Loucy (cell line): ENCODE measurements at regions not wholly inside any gene's neighbourhood (a gene's known extent, or its start where the extent isn't known, plus 50 kb on each side); places are given as distances from the start of the nearest gene placed in this dataset.
A peak's percentile ranks its signal among the peaks of the same experiment; 100 is the strongest.

Source experiments
- H2AFZ ChIP-seq: fragments of 200-600 bp; sonication (generic); 2 replicates; pipeline ENCODE4 v1.6.0; 2016; ENCODE audit warnings: antibody characterized with exemption, mild to moderate bottlenecking, low read length, moderate library complexity
- H3F3A ChIP-seq: fragments of 200-600 bp; 2 replicates; pipeline ENCODE4 v1.6.0; 2016; ENCODE audit warnings: antibody characterized with exemption, low read depth, mild to moderate bottlenecking
- H3K27me3 ChIP-seq: fragments of 200-600 bp; sonication (generic); 2 replicates; pipeline ENCODE4 v1.6.1; 2014; ENCODE audit warnings: low read length, mild to moderate bottlenecking; ENCODE audit not compliant: insufficient read depth, poor library complexity, severe bottlenecking
- H3K36me3 ChIP-seq: fragments of 200-600 bp; sonication (generic); 2 replicates; pipeline ENCODE4 v1.6.1; 2016; ENCODE audit warnings: low read length; ENCODE audit not compliant: insufficient read depth
- H3K4me1 ChIP-seq: fragments of 200-600 bp; sonication (generic); 2 replicates; pipeline ENCODE4 v1.5.1; 2014; ENCODE audit warnings: low read length, mild to moderate bottlenecking; ENCODE audit not compliant: insufficient read depth, poor library complexity, severe bottlenecking
- H3K4me2 ChIP-seq: fragments of 200-600 bp; sonication (generic); 2 replicates; pipeline ENCODE4 v1.6.0; 2014; ENCODE audit warnings: antibody characterized with exemption, low read length, low read depth, mild to moderate bottlenecking; ENCODE audit not compliant: poor library complexity, severe bottlenecking
- H3K4me3 ChIP-seq: fragments of 200-600 bp; sonication (generic); 2 replicates; pipeline ENCODE4 v1.5.1; 2014; ENCODE audit warnings: low read length, mild to moderate bottlenecking, mixed read lengths; ENCODE audit not compliant: poor library complexity, severe bottlenecking
- H3K79me2 ChIP-seq: fragments of 200-600 bp; sonication (generic); 2 replicates; pipeline ENCODE4 v1.6.1; 2014; ENCODE audit warnings: low read length; ENCODE audit not compliant: insufficient read depth
- H3K9ac ChIP-seq: fragments of 200-600 bp; sonication (generic); 2 replicates; pipeline ENCODE4 v1.6.0; 2014; ENCODE audit warnings: mild to moderate bottlenecking, low read depth, low read length, moderate library complexity; ENCODE audit not compliant: poor library complexity, severe bottlenecking
- H3K9me2 ChIP-seq: fragments of 200-600 bp; sonication (generic); replicated peaks from 2 replicates; pipeline ENCODE4 v1.6.1; 2016; ENCODE audit warnings: low read depth, low read length, mixed read lengths
- H3K9me3 ChIP-seq: fragments of 200-600 bp; sonication (generic); 2 replicates; pipeline ENCODE4 v1.6.1; 2014; ENCODE audit warnings: mild to moderate bottlenecking, antibody characterized with exemption, low read length, low read depth; ENCODE audit not compliant: insufficient read depth
- H4K20me1 ChIP-seq: fragments of 200-600 bp; sonication (generic); 2 replicates; pipeline ENCODE4 v1.6.0; 2014; ENCODE audit warnings: antibody characterized with exemption, low read length, mild to moderate bottlenecking; ENCODE audit not compliant: insufficient read depth, poor library complexity, severe bottlenecking
- EZH2phosphoT487 ChIP-seq: fragments of 200-600 bp; IDR thresholded peaks from 2 replicates; pipeline ENCODE4 v1.6.1; 2018; ENCODE audit warnings: antibody characterized with exemption, mild to moderate bottlenecking, moderate library complexity, borderline replicate concordance
- TF ChIP-seq, protein P1 (sequence below): fragments of 200-600 bp; sonication (generic); conservative IDR thresholded peaks from 2 replicates; pipeline ENCODE4 v1.5.1; 2014; ENCODE audit warnings: mild to moderate bottlenecking, antibody characterized with exemption, low read length

DNA sequence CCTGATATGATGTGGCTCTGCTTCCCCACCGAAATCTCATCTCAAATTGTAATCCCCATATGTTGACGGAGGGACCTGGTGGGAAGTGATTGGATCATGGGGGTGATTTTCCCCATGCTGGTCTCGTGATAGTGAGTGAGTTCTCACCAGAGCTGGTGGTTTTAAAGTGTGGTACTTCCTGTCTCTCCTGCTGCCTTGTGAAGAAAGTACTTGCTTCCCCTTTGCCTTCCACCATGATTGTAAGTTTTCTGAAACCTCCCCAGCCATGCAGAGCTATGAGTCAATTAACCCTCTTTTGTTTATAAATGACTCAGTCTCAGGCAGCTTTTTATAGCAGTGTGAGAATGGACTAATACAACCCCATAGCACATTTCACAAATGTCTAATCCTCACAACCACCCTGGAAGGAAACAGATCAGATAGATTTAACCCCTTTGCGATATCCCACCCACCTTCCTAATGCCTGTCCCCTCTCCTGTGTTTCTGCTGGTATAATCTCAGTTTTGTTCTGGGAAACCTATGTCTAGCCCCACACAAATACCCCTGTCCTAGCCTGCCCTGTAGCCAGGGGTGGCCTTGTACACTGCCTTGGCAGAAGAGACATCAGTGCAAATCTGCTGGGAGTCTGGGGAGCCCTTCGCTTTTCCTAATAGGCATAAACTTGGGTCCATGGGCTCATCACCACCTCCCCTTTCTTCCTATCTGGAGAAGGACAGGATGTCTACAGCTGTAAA, 157.0 kb upstream of the RAI14 start:
- H3K4me1 ChIP-seq: peaks cover 31% of the 10 kb centered on the region
- H4K20me1 ChIP-seq: no peaks in the 10 kb centered on the region
- TF ChIP-seq EZH2phosphoT487: no peak
- TF ChIP-seq, protein P1, sequence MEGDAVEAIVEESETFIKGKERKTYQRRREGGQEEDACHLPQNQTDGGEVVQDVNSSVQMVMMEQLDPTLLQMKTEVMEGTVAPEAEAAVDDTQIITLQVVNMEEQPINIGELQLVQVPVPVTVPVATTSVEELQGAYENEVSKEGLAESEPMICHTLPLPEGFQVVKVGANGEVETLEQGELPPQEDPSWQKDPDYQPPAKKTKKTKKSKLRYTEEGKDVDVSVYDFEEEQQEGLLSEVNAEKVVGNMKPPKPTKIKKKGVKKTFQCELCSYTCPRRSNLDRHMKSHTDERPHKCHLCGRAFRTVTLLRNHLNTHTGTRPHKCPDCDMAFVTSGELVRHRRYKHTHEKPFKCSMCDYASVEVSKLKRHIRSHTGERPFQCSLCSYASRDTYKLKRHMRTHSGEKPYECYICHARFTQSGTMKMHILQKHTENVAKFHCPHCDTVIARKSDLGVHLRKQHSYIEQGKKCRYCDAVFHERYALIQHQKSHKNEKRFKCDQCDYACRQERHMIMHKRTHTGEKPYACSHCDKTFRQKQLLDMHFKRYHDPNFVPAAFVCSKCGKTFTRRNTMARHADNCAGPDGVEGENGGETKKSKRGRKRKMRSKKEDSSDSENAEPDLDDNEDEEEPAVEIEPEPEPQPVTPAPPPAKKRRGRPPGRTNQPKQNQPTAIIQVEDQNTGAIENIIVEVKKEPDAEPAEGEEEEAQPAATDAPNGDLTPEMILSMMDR: no peak
- no peak overlapping the region for H3K4me3 ChIP-seq
- no peaks in the 10 kb centered on the region for H3K79me2 ChIP-seq
- H3F3A ChIP-seq: no peaks in the 10 kb centered on the region
- peak overlapping the region; percentile 8 for H3K9ac ChIP-seq
- H3K27me3 ChIP-seq: no peaks in the 10 kb centered on the region
- no peaks in the 10 kb centered on the region for H3K9me2 ChIP-seq
- no peaks in the 10 kb centered on the region for H3K9me3 ChIP-seq
- peak overlapping the region; percentile 88 for H2AFZ ChIP-seq
- peak overlapping the region; percentile 19 for H3K4me2 ChIP-seq
- H3K36me3 ChIP-seq: no peaks in the 10 kb centered on the region

DNA sequence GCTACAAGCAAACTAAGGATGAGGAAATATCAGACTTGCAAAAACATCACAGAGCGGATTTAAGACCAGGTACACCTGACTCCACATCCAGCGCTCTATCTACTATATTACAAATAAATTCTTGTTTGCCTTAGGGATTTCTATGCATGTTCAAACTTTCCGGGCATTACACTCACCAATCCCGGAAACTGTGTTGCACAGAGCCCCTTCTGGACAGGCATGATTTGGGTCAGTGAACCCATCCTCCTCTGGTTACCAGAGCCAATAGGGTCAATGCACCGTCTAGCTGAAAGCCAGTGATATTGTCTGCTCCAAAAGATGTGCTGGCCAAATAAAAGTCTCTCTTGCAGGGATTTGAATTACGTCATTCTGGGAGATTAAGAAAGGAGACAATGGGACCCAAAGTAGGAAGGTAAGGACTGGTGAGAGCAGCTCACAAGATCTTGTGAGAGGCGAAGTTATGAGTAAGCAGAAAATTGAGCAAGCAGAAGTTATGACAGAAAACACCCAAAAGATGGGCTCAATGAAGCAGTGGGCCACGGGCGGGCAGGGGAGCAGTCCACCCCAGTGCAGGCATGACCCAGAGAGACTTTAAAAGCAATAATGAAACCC, 155.8 kb upstream of the RAI14 start:
- Histone ChIP-seq H3F3A (no peaks in the 10 kb centered on the region), H3K27me3 (no peaks in the 10 kb centered on the region), H3K4me2 (no peak overlapping the region), H3K36me3 (no peaks in the 10 kb centered on the region), H3K4me1 (peaks cover 19% of the 10 kb centered on the region), H3K9me2 (no peaks in the 10 kb centered on the region), H3K9ac (no peak overlapping the region), H3K79me2 (no peaks in the 10 kb centered on the region), H3K4me3 (no peak overlapping the region), H3K9me3 (no peaks in the 10 kb centered on the region), H2AFZ (no peak overlapping the region), H4K20me1 (no peaks in the 10 kb centered on the region)
- TF ChIP-seq EZH2phosphoT487: no peak
- TF ChIP-seq, protein P1: no peak

DNA sequence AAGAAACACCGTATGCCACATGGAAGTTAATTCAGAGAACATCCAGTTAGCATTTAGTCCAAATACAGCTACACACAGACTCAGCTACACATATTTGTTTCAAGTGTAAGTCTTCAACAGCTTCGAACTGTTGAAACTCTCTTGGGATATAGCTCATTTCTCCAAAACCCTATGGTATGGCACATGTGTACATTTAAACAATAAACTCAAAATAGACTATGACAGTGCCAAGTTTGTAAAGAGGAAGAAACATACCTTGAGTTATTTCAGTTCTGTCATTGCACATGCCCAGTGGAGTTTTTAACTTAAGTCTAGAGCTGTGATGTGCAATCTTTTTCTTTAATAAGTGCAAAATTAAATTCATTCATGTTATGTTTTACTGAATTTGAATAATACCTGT, 155.1 kb upstream of the RAI14 start:
- H3K9ac ChIP-seq: no peak overlapping the region
- no peaks in the 10 kb centered on the region for H3K79me2 ChIP-seq
- H3K4me1 ChIP-seq: peaks cover 18% of the 10 kb centered on the region
- H3K9me3 ChIP-seq: no peaks in the 10 kb centered on the region
- H4K20me1 ChIP-seq: no peaks in the 10 kb centered on the region
- H3K9me2 ChIP-seq: no peaks in the 10 kb centered on the region
- H2AFZ ChIP-seq: no peak overlapping the region
- no peaks in the 10 kb centered on the region for H3K27me3 ChIP-seq
- H3K4me2 ChIP-seq: no peak overlapping the region
- H3K4me3 ChIP-seq: no peak overlapping the region
- no peaks in the 10 kb centered on the region for H3K36me3 ChIP-seq
- TF ChIP-seq EZH2phosphoT487: no peak
- no peaks in the 10 kb centered on the region for H3F3A ChIP-seq
